GM18498 (cell line): ENCODE measurements at regions not wholly inside any gene's neighbourhood (a gene's known extent, or its start where the extent isn't known, plus 50 kb on each side); places are given as distances from the start of the nearest gene placed in this dataset.
"Not testable (repeated sequence)": the region's sequence is repeated elsewhere in the genome, so short reads cannot be mapped to it uniquely, and the experiment has no call there.

ENCODE experiments used
- ATAC-seq: cut with Tn5 transposase; IDR thresholded peaks from one replicate; pipeline ENCODE4 v1.9.1; 2021; ENCODE audit warnings: mild to moderate bottlenecking, moderate library complexity; ENCODE audit not compliant: unreplicated experiment

- no peak for ATAC-seq
Measured at GRCh38 chr2:53610260-53610659, 157.3 kb upstream of the CHAC2 start.

- ATAC-seq = no peak
Measured at GRCh38 chr2:53609551-53609950, 158.1 kb upstream of the CHAC2 start.

- ATAC-seq = no peak
Measured at GRCh38 chr2:53608293-53608692, 159.3 kb upstream of the CHAC2 start.

- no peak for ATAC-seq
Measured at GRCh38 chr2:53600815-53601214, 166.8 kb upstream of the CHAC2 start.

- not testable (repeated sequence) for ATAC-seq
Measured at GRCh38 chr2:53586733-53587612, 180.6 kb upstream of the CHAC2 start.

- no peak for ATAC-seq
Measured at GRCh38 chr2:53584986-53585385, 182.6 kb upstream of the CHAC2 start.

GRCh38 chr2:53583583-53583982 is 184.0 kb upstream of the CHAC2 start:
- no peak for ATAC-seq

GRCh38 chr2:53582556-53582955 is 185.0 kb upstream of the CHAC2 start:
- ATAC-seq = no peak

GRCh38 chr2:53576166-53576565 is 191.4 kb upstream of the CHAC2 start:
- no peak for ATAC-seq

GRCh38 chr2:53575721-53576124 is 191.9 kb upstream of the CHAC2 start:
- ATAC-seq = no peak

GRCh38 chr2:53572696-53573095 is 194.9 kb upstream of the CHAC2 start:
- ATAC-seq = no peak

- ATAC-seq = no peak
Measured at GRCh38 chr2:53569957-53570727, 197.5 kb upstream of the CHAC2 start.

GRCh38 chr2:53568469-53568868 is 199.1 kb upstream of the CHAC2 start:
- ATAC-seq = no peak

- no peak for ATAC-seq
Measured at GRCh38 chr2:53567073-53567472, 200.5 kb upstream of the CHAC2 start.

- ATAC-seq = no peak
Measured at GRCh38 chr2:53562407-53562806, 205.2 kb upstream of the CHAC2 start.

- ATAC-seq = no peak
Measured at GRCh38 chr2:53561155-53561554, 206.4 kb upstream of the CHAC2 start.

GRCh38 chr2:53559302-53559966 is 208.2 kb upstream of the CHAC2 start:
- ATAC-seq = no peak

GRCh38 chr2:53558867-53559266 is 208.7 kb upstream of the CHAC2 start:
- ATAC-seq = no peak

- no peak for ATAC-seq
Measured at GRCh38 chr2:53549497-53549896, 218.1 kb upstream of the CHAC2 start.

- ATAC-seq = no peak
Measured at GRCh38 chr2:53545604-53546003, 222.0 kb upstream of the CHAC2 start.

- ATAC-seq = no peak
Measured at GRCh38 chr2:53544871-53545558, 222.6 kb upstream of the CHAC2 start.
